Trophoblast cell (in vitro differentiated cells and primary cell): ENCODE measurements at regions not wholly inside any gene's neighbourhood (a gene's known extent, or its start where the extent isn't known, plus 50 kb on each side); places are given as distances from the start of the nearest gene placed in this dataset.

Experiments
- DNase-seq, 2 donors: peaks; one replicate each; pipeline ENCODE4 v3.0.0-alpha.2; 2016
- H2AFZ ChIP-seq: 2 replicates; pipeline ENCODE4 v1.6.1; 2013; ENCODE audit warnings: low read length, moderate library complexity, mild to moderate bottlenecking; ENCODE audit not compliant: insufficient read depth, poor library complexity
- H2AK5ac ChIP-seq: 2 replicates; pipeline ENCODE4 v1.6.1; 2013; ENCODE audit warnings: mild to moderate bottlenecking, low read length
- H2BK120ac ChIP-seq: 2 replicates; pipeline ENCODE4 v1.6.1; 2013; ENCODE audit warnings: low read length, mild to moderate bottlenecking, moderate library complexity; ENCODE audit not compliant: insufficient read depth, poor library complexity
- H2BK12ac ChIP-seq: 2 replicates; pipeline ENCODE4 v1.6.1; 2013; ENCODE audit warnings: mild to moderate bottlenecking, low read length, moderate library complexity
- H2BK5ac ChIP-seq: 2 replicates; pipeline ENCODE4 v1.6.1; 2013; ENCODE audit warnings: low read length, low read depth, moderate library complexity, mild to moderate bottlenecking; ENCODE audit not compliant: poor library complexity
- H3K14ac ChIP-seq: 2 replicates; pipeline ENCODE4 v1.6.1; 2013; ENCODE audit warnings: mild to moderate bottlenecking, low read length
- H3K18ac ChIP-seq: 2 replicates; pipeline ENCODE4 v1.6.1; 2013; ENCODE audit warnings: mild to moderate bottlenecking, low read length
- H3K23ac ChIP-seq: 2 replicates; pipeline ENCODE4 v1.6.1; 2013; ENCODE audit warnings: low read length
- H3K27ac ChIP-seq: 2 replicates; pipeline ENCODE4 v1.5.1; 2013; ENCODE audit warnings: low read depth, mild to moderate bottlenecking, inconsistent platforms, low read length, moderate library complexity
- H3K27me3 ChIP-seq: 2 replicates; pipeline ENCODE4 v1.6.1; 2013; ENCODE audit warnings: inconsistent platforms, mild to moderate bottlenecking, low read length, moderate library complexity; ENCODE audit not compliant: insufficient read depth
- H3K36me3 ChIP-seq, 2 experiments: 1 replicate in 1 of 2; 2 replicates in 1 of 2; pipeline ENCODE4 v1.6.1; 2013; ENCODE audit warnings: low read length in 2 of 2, mild to moderate bottlenecking in 2 of 2, moderate library complexity in 1 of 2; ENCODE audit not compliant: insufficient read depth in 2 of 2, control insufficient read depth in 1 of 2
- H3K4ac ChIP-seq: 2 replicates; pipeline ENCODE4 v1.6.1; 2013; ENCODE audit warnings: low read depth, mild to moderate bottlenecking, low read length, moderate library complexity
- H3K4me1 ChIP-seq, 2 experiments: 1 replicate in 1 of 2; 2 replicates in 1 of 2; pipeline ENCODE4 v1.6.1; 2013; ENCODE audit warnings: low read length in 2 of 2, mild to moderate bottlenecking in 2 of 2, moderate library complexity in 1 of 2; ENCODE audit not compliant: insufficient read depth in 2 of 2, control insufficient read depth in 1 of 2
- H3K4me2 ChIP-seq: 2 replicates; pipeline ENCODE4 v1.6.1; 2013; ENCODE audit warnings: inconsistent platforms, mild to moderate bottlenecking, low read length, moderate library complexity
- H3K4me3 ChIP-seq: 2 replicates; pipeline ENCODE4 v1.5.1; 2013; ENCODE audit warnings: mild to moderate bottlenecking, low read depth, low read length, inconsistent platforms
- H3K79me1 ChIP-seq: one replicate; pipeline ENCODE4 v1.6.1; 2013; ENCODE audit warnings: low read length
- H3K79me2 ChIP-seq: 2 replicates; pipeline ENCODE4 v1.6.1; 2013; ENCODE audit warnings: low read length, mild to moderate bottlenecking; ENCODE audit not compliant: control insufficient read depth, insufficient read depth, poor library complexity
- H3K9ac ChIP-seq: 2 replicates; pipeline ENCODE4 v1.6.1; 2013; ENCODE audit warnings: mild to moderate bottlenecking, low read length
- H3K9me3 ChIP-seq: 2 replicates; pipeline ENCODE4 v1.6.1; 2013; ENCODE audit warnings: low read depth, mild to moderate bottlenecking, control low read depth, inconsistent platforms, low read length; ENCODE audit not compliant: insufficient read depth
- H4K12ac ChIP-seq: 2 replicates; pipeline ENCODE4 v1.6.1; 2013; ENCODE audit warnings: low read depth, mild to moderate bottlenecking, low read length, moderate library complexity
- H4K8ac ChIP-seq: 2 replicates; pipeline ENCODE4 v1.6.1; 2013; ENCODE audit warnings: low read depth, mild to moderate bottlenecking, low read length, moderate library complexity
- H4K91ac ChIP-seq: one replicate; pipeline ENCODE4 v1.6.1; 2013; ENCODE audit warnings: low read depth, mild to moderate bottlenecking, low read length, moderate library complexity
- WGBS: extraction: QIAGEN DNeasy Blood & Tissue Kit; methylation state at CpG from one replicate; pipeline ENCODE4 v1.1.7; 2013; ENCODE audit warnings: missing lambda C conversion rate; ENCODE audit not compliant: insufficient read length, insufficient coverage; ENCODE audit errors: extremely low coverage; 5-methylcytosine and 5-hydroxymethylcytosine counted together

DNA sequence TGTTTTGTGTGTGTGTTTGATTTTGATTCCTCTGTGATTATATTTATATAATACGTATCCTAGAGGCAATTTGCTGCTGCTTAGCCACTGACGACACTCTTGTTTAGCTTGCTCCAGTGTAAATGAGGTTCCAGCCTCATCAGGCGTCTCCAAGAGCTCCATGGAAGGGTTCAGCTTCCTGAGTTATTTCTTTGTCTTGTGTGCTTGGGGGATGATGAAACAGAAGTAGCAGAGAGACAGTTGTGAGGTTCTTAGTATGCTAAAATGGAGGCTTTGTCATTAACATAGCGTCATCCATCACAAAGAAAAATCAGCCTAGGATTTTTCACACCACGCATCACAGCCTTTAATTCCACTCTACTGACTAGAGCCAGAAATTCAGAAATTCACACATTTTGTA is 85.1 kb downstream of the KLF6 start:
- no peak overlapping the region for H3K27ac ChIP-seq
- WGBS = no CpG with 5 or more reads among the region's 5 CpGs
- no peaks in the 10 kb centered on the region for H3K79me1 ChIP-seq
- peaks cover 0 to 9% of the 10 kb centered on the region in 2 experiments for H3K4me1 ChIP-seq
- no peak overlapping the region for H4K8ac ChIP-seq
- H3K9ac ChIP-seq = no peak overlapping the region
- no peak overlapping the region for H3K14ac ChIP-seq
- H3K23ac ChIP-seq = no peak overlapping the region
- no peak overlapping the region for H2BK5ac ChIP-seq
- no peaks in the 10 kb centered on the region for H3K36me3 ChIP-seq
- no peak overlapping the region for H3K4ac ChIP-seq
- no peak overlapping the region for H4K91ac ChIP-seq
- H3K27me3 ChIP-seq = no peaks in the 10 kb centered on the region
- H3K18ac ChIP-seq = no peak overlapping the region
- H3K79me2 ChIP-seq = no peaks in the 10 kb centered on the region
- H3K9me3 ChIP-seq = no peaks in the 10 kb centered on the region
- H3K4me2 ChIP-seq = no peak overlapping the region
- H4K12ac ChIP-seq = no peak overlapping the region
- H2AFZ ChIP-seq = no peak overlapping the region
- no peak overlapping the region for H2BK12ac ChIP-seq
- H2AK5ac ChIP-seq = no peak overlapping the region
- H2BK120ac ChIP-seq = no peak overlapping the region
- DNase-seq = no peak
- H3K4me3 ChIP-seq = no peak overlapping the region

GRCh38 chr10:3698312-3698711 is 86.7 kb downstream of the KLF6 start:
- Histone ChIP-seq H3K27me3 (no peaks in the 10 kb centered on the region), H2BK5ac (no peak overlapping the region), H2AFZ (no peak overlapping the region), H3K27ac (no peak overlapping the region), H3K4me3 (no peak overlapping the region), H3K14ac (no peak overlapping the region), H3K9ac (no peak overlapping the region), H3K18ac (no peak overlapping the region), H2BK12ac (no peak overlapping the region), H2BK120ac (no peak overlapping the region), H3K4ac (no peak overlapping the region), H4K8ac (no peak overlapping the region), H3K4me2 (no peak overlapping the region), H3K79me1 (peaks cover under 1% of the 10 kb centered on the region), H4K12ac (no peak overlapping the region), H3K23ac (no peak overlapping the region), H3K79me2 (no peaks in the 10 kb centered on the region), H4K91ac (no peak overlapping the region), H3K4me1 (peaks cover under 1 to 8% of the 10 kb centered on the region in 2 experiments), H3K9me3 (no peaks in the 10 kb centered on the region), H3K36me3 (no peaks in the 10 kb centered on the region), H2AK5ac (no peak overlapping the region)
- WGBS = no CpG with 5 or more reads among the region's 1 CpG
- no peak for DNase-seq

DNA sequence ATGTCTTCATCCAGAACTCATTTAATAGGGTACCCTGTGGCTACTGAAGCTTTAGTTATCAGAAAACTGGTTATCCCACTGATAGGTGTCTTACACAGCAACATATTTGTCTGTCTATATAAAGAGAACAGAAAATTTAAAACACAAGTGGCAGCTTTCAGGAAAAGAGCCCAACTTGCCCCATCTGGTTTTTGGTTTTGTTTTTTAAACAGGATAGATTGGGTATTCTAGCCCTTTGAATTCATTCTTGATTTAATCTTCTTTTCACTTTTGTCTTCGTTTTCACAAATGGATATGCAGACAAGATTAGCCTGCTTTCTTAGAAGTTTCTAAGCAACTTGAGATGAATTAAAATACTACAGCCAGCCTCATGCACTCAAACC is 91.3 kb downstream of the KLF6 start:
- WGBS = no CpG with 5 or more reads among the region's 1 CpG
- H2AFZ ChIP-seq = no peak overlapping the region
- DNase-seq = no peak
- H3K36me3 ChIP-seq = no peaks in the 10 kb centered on the region
- H2BK120ac ChIP-seq = no peak overlapping the region
- no peaks in the 10 kb centered on the region for H3K9me3 ChIP-seq
- no peak overlapping the region for H4K8ac ChIP-seq
- no peak overlapping the region for H3K4ac ChIP-seq
- H2AK5ac ChIP-seq = no peak overlapping the region
- H3K14ac ChIP-seq = no peak overlapping the region
- no peaks in the 10 kb centered on the region for H3K79me2 ChIP-seq
- no peak overlapping the region for H3K27ac ChIP-seq
- H2BK5ac ChIP-seq = no peak overlapping the region
- H3K23ac ChIP-seq = no peak overlapping the region
- H2BK12ac ChIP-seq = no peak overlapping the region
- no peak overlapping the region for H4K91ac ChIP-seq
- H3K4me2 ChIP-seq = no peak overlapping the region
- H3K4me3 ChIP-seq = no peak overlapping the region
- H4K12ac ChIP-seq = no peak overlapping the region
- H3K79me1 ChIP-seq = peaks cover 3% of the 10 kb centered on the region
- no peak overlapping the region for H3K9ac ChIP-seq
- no peaks in the 10 kb centered on the region for H3K27me3 ChIP-seq
- H3K18ac ChIP-seq = no peak overlapping the region
- peaks cover 12 to 14% of the 10 kb centered on the region in 2 experiments for H3K4me1 ChIP-seq

DNA sequence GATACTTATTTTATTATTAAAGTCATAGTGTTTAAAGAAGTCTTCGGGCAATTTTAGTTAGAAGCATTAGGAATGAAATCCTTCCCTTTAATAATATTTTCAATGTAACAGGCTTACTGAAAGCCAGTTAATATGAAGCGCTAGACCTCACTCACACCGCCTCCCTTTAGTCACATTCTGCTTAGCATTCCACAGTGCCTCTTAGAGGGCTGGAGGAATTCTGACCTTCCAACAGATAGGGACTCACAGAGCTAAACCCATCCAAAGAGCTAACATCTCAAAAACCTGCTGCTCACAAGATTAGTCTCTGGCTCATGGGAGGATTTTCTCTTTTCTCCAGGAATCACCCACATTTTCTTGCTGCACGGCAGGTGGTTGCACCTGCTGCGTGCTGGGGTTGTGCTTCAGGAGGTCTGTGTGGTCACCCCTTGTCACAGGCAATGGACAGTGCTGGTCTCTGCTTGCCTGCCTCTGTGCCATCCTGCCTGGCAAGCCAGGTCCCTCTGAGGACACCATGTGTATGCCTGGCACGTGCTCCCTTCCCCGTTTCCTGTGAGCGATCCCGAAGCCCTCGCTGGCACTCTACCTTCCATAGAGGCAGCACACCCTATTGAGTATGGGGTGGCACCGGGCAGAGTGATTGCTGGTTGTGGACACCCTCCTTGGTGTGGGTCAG is 91.8 kb downstream of the KLF6 start:
- H3K4ac ChIP-seq = no peak overlapping the region
- H4K91ac ChIP-seq = peak overlapping the region; percentile 0
- no peak overlapping the region for H2AK5ac ChIP-seq

More for the DNA sequence above, 91.8 kb downstream of the KLF6 start:
- Histone ChIP-seq H3K36me3 (no peaks in the 10 kb centered on the region), H2BK5ac (no peak overlapping the region), H3K18ac (peak overlapping the region; percentile 0), H3K4me1 (peaks cover 12 to 14% of the 10 kb centered on the region in 2 experiments), H3K23ac (no peak overlapping the region), H3K4me2 (no peak overlapping the region), H2BK120ac (no peak overlapping the region), H3K4me3 (no peak overlapping the region), H2BK12ac (peak overlapping the region; percentile 0), H3K9ac (no peak overlapping the region), H3K27ac (no peak overlapping the region), H4K12ac (no peak overlapping the region), H4K8ac (no peak overlapping the region), H3K14ac (peak overlapping the region; percentile 1), H3K27me3 (no peaks in the 10 kb centered on the region), H2AFZ (no peak overlapping the region), H3K79me2 (no peaks in the 10 kb centered on the region), H3K9me3 (no peaks in the 10 kb centered on the region), H3K79me1 (peaks cover 3% of the 10 kb centered on the region)
- DNase-seq = no peak
- WGBS = no CpG with 5 or more reads among the region's 11 CpGs
